Stimulated activated CD4-positive, alpha-beta T cell treated with anti-CD3 and anti-CD28 coated beads, Interleukin-12 subunit alpha, Interleukin-12 subunit beta, amount 100 ng/mL, for 48 hours (primary cell): ENCODE measurements at regions not wholly inside any gene's neighbourhood (a gene's known extent, or its start where the extent isn't known, plus 50 kb on each side); places are given as distances from the start of the nearest gene placed in this dataset.

ENCODE experiments used
- DNase-seq, 3 donors: peaks; one replicate each; pipeline ENCODE4 v3.0.0-alpha.2; 2020; ENCODE audit warnings: low read depth in 2 of 3, low spot score in 1 of 3

DNA sequence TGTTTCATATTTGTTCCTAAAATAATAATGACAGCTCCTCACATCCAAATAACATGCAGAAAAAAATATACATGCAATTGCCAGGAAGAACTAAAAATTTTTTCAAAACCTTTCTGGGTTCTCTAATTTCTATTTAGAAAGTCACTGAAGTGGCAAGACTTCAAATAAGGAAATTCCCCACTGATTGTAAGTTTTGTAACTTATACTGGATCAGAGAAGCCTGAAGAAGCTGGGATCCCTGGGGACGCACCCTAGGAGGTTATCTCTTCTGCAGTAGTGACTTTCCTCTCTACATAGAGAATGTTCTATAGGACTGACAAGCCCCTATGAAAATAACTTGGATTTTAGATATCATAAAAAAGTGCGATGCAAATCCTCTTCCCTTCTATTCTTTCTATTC, 182.6 kb downstream of the MRPL39 start:
- DNase-seq: no peak

DNA sequence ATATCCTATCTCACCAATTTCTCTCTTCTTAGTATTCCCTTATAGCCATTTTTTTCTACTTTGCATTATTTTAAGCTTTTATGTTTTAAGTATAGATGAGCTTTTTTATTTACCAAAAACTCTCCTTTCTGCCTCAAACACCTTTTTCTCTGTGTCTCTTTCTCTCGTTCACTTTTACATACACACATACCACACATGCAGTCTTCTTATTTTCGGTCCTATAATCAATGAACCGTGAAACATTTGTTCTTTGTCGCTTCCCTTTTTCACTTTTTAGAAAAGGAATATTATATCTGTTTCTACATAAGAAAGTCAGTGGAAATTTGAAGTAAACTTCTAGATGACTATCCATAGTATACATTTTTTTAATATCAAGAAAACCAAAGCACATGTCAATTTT, 183.2 kb downstream of the MRPL39 start:
- DNase-seq: no peak

DNA sequence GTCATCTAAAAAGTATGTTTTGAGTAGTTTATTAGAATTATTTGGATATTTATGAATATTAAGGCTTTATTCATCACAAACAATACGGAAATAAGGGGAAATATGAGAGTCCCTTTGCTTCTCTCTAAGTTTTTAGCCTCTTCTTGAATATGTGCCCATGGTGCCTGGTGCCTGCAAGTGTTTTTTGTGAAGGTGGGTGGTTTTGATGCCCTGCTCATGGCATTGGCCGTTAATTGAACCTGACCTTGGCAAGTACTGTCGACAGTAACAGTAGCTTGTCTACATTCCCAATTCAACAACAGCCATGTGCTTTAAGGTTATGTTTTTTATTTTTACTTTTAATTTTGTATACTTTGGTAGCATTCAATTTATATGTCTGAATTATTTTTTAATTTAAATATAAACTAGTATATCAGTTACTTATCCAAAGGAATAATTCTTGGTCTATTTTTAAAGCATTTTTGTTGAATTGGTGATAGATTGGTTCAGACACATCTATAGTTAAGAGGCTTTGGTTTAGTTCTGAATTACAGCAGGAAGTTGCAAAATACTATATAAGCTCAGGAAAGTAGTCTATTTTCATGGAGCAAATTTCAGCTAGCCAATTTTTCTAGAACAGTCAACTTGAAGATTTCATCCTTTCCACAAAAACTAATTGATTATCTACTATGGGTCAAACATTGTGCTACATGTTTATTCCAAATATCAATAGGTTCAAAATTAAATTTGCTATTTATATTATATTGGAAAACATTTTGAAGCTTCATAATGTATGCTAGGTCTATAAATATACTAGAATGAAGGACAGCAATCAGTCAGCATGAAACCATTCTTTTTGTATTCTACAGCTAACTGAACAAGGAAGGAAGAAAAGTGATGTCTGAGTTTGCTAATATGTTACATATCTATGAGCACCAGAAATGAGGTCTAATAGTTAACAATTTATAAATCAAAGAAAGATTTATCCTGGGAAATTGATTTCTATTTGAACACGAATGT, 184.4 kb downstream of the MRPL39 start:
- no peak for DNase-seq

DNA sequence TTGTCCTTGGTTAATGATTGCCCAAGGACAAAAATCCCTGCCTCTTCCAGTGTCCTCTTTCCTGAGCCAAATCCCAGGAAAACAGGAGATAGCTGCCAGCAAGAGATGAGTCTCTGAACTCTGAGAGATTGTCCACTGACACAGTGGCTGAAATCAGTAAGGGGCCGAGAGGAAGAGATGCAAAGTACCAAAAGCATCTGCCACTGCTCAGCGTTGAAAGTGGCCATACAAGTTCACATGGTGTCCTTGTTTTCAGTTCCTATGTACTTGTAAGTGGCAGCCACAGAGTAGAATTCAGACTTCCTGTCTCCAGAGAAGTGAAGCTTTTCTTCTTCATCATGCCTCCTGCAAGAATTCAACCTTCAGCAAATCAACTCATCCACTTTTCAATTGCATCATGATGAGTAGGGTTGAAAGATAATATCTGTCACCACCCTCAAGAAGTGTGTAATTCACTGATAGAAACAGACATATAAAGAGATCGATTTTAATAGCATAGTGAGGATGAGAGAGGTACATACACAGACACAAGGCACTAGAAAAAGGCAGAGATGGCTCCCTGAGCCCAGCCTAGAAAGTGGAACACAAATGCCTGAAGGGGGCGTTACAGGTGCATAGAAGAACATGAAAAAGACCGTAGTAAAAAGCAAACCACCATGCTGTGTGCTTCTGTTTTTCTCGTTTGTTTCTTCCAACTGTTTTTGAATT, 185.8 kb downstream of the MRPL39 start:
- DNase-seq: peak; percentile 49 to 73 (median 62)

DNA sequence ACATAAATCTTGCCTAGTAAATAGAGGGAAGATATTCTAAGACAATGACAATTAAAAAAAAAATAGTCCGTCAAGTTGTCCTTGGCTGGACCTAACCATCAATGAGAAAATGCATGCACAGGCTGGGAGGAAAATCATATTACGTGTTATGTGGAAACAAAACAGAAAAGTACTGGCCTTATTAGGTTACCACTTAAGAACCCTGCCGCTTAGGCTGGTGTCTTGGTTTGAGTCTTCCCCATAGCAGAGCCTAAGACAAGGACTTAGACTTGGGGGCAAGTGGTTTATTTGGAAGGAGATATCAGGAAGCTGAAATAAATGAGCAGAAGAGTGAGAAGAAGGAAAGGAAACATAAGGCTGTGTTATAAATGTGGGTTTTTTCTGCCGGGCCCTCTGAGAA, 186.4 kb downstream of the MRPL39 start:
- no peak for DNase-seq

DNA sequence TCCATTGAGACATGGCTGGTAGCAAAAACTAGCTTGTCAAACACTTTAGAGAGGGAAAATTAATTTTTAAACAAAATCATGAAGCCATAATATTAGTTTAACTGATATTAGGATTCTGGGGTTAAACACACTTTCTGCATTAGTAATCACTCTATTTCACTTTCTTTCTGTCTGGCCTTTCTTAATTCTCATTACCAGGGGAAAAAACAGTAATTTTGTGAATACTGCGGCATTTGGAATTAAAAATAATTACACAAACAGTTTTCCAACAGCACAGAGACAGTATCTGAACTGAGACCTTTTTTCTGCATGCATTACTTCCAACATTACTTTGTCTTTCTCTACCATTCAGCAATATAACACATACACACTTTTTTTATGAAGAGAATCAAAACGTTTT, 190.6 kb downstream of the MRPL39 start:
- no peak for DNase-seq

DNA sequence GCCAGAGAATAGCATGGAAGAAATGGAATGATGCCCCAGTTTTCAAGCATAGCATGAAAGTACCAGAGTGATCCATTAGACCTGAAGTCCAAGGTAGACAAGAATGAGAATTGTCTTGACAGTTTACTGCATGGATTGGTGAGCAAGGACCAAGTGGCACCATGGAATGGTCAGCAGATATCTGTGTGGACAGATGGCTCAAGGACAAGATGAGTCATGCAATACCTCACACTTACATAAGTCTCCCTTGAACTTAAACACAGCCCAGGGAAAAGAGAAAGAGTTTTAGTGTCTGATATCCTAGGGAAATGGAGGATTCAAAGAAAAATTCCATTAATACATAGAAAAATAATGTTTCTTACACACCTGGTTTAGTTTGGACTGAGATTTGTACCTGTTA, 195.2 kb downstream of the MRPL39 start:
- no peak for DNase-seq

DNA sequence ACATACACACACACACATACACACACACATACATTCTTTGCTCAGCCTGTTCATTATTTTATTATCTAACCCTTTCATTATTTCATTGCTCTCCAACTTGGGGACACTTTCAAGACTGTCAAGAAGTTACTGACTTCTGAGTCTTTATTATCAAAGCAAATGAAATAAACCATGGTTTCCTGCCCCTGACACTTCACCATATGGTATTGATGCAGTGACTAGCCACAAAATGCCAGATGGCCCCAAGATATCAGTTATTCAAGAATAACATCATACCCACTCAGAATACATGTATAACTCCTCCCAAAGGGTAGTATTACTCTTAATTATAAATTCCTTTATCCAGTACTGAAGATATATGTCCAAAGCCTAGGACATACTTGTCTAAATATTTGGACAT, 197.3 kb downstream of the MRPL39 start:
- DNase-seq: no peak

DNA sequence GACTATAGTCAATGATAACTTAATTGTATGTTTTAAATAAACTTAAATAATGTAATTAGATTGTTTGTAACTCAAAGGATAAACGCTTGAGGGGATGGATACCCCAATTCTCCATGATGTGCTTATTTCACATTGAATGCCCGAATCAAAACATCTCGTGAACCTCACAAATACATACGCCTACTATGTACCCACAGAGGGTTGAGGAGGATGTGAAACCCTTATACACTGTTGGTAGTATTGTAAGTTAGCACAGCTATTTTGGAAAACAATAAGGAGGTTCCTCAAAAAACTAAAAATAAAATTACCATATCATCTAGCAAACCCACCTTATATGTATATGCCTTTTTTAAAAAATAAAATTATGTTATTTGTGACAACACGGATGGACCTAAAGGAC, 198.6 kb downstream of the MRPL39 start:
- DNase-seq: no peak

DNA sequence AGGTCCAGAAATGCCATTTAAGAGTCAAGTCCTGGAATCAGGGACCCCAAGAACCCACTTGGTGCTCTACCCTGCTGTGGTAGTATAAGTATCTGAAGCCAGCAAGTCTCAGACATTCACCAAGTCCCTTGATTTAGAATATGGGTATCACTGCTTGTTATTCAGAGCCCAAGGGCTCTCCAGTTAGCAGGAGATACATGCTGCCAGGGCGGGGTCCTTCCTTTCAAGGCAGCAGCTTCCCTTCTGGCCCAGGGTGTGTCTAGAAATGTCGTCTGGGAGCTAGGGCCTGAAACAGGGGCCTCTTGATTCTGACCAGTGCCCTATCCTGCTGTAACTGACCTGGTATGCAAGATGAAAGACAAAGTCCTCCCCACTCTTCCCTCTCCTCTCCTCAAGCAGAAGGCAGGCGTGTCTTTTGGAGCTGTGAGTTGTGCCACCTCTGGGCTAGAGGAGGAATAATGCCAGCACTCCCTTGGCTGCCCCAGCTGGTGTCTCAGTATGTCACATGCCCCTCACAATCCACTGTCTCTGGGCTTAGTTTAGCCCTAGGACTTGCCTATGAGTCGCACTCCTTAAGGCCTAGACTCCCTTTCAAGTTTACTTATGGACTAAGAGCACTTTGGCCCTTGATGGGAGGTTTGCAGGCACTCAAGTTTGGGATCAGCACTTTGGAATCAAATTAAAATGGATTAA, 200.2 kb downstream of the MRPL39 start:
- DNase-seq: no peak

DNA sequence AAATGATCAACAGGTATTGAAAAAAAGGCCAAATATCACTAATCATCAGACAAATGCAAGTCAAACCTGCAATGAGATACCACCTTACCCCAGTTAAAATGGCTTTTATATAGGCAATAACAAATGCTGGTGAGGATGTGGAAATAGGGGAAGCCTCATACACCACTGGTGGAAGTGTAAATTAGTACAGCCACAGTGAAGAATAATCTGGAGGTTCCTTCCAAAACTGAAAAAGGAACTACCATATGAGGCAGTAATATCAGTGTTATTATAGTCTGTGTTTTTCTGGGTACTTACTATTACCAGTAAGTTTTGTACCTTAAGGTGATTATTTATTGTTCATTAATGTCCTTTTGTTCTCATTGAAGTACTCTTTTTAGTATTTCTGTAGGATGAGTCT, 201.3 kb downstream of the MRPL39 start:
- no peak for DNase-seq

DNA sequence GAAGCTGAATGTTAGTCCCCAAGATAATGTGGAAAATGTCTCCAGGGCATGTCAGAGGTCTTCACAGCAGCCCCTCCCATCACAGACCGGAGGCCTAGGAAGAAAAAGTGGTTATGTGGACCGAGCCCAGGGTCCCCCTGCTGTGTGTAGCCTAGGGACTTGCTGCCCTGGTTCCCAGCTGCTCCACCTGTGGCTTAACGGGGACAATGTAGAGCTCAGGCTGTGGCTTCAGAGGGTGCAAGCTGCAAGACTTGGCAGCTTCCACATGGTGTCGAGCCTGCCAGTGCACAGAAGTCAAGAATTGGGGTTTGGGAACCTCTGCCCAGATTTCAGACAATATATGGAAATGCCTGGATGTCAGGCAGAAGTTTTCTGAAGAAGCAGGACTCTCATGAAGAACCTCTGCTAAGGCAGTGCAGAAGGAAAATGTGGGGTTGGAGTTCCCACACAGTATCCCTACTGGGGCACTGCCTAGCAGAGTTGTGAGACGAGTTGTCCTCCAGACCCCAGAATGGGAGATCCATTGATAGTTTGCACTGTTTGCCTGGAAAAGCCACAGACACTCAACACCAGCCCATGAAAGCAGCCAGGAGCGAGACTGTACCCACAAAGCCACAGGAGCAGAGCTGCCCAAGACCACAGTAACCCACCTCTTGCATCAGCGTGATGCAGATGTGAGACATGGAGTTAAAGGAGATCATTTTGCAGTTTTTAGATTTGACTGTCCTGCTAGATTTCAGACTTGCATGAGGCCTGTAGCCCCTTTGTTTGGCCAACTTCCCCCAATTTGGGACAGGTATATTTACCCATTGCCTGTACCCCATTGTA, 204.9 kb downstream of the MRPL39 start:
- no peak for DNase-seq

DNA sequence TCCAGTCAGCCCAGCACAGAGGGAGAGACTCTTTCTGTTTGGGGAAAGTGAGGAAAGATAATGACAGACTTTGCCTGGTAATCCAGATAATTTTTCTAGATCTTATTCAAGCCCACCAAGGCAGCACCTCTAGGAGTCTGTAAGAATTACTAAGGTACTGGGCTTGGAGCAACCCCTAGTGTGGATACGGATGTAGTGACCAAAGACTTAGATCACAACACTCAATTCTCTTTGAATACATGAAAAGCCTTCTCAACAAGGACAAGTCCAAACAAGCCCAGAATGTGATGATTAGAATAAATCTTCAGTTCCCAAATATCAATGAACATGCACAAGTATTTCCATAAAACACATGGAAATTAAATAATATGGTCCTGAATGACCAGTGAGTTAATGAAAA, 206.9 kb downstream of the MRPL39 start:
- DNase-seq: no peak

DNA sequence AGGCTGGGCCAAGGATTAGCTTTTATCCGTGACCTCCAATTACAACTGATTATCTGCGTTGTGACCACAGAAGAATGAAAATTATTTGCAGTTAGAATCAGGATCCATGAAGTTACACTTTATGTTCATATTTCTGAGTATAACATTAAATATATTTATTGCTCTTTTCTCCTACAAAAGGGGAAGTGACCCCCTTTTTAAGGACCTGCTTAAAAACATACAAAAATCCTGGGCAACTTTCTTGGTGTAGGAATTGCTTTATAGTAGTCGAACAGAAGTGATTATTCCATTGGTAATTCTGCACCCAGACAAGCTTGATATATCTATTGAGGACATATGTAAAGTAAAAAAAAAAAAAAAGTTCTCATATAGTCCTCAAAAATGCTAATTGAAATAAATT, 208.7 kb downstream of the MRPL39 start:
- no peak for DNase-seq

DNA sequence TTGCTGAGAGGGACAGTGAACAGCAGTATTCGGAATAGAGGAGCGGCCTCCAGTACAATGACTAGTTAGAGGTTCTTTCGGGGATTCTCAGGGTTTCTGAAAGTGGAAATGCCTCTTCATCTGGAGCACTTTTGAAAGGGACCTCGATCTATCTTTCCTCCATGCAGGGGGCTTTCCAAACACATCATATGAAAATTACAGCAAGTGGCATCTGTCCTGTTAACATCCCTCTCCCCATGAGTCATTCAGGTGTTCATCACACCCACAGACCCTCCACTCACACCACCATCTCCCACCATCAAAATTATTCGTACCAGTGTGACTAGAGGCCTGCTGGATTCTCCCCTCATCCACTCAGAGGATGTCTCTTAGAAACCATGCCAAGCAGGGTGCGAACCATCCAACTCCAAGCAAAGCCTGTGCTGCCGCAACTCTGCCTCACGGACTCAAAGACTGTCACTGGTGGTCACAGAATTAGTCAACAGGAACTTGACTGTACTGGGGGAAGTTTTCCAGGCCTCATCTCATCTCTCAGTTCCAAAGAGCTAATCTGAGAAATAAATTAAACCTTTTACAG, 211.1 kb downstream of the MRPL39 start:
- peak; percentile 73 to 85 (median 75) for DNase-seq

DNA sequence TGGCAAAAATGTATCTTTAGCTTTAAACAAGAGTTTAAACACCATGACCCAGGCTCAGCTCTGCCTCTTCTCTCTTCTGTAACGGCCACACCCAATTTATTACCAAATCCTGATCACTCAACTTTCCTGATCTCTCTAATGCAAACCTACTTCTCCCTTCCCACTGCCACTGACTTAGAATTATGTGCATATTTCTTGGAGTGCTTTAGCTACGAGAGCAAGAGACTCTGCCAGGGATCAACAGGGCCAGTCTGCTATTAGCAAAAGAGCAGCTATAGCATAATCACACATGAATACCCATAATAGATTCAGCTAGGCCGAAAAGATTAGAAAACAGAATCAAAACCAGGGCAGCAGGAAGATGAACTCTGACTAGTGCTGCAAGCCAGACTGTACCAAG, 215.5 kb downstream of the MRPL39 start:
- no peak for DNase-seq

DNA sequence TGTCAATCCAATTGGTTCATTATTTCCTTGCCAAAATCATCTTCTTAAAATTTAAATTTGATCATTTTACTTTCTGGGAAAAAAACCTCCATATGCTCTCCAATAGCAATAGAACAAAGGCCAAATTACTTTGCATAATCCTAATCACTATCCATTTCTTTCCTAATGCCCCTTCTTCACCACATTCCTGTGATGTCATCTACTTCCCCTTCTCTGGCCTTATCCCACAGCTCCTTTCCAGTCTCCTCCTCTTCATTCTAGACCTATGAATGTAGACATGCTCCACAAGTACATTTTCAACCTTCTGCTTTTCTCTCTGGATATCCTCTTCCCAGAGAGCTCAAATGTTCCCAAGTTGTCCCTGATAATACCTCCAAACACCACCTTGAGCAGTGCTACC, 216.6 kb downstream of the MRPL39 start:
- no peak for DNase-seq

DNA sequence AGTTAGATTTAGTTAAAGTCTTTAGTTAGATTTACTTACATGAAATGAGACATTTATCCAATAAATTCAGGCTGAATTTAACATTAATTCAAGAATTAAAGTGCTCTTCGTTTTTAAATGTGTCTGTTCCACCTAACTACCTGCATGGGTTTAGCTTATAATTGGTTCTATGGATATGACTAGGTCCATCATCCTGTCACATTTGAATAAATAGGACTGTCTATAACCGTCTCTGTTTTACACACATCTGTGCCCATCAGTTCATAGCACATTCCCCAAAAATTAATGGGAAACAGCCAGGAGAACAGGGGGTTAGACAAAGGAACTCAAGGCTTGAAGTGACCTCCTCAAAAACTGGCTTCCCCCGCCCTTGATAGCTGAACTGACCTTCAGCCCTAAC, 219.6 kb downstream of the MRPL39 start:
- DNase-seq: no peak

DNA sequence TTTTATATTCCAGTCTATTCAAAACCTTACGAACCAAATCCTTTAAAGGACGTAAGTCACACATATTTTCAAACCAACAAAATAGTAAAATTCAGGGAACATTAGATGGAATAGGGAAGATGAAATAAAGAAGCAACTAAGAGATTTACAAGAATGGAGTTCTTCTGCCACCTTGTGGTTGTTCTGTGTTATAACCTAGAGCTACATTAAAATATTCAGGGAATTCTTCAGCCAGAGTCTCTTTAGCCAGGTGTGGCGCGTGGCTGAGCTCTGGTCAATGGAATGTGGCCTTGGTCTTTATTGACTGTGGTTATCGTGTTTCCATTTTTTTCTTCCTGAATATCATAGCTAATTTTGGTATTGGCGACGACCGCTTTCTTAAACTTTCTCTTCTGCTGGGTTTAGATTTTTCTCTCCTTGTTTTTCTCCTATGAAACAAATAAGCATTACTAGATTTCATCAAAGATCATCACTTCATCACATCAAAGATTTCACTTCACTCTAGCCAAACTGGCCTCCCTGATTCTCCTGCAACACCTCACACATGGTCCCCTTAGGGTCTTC, 221.3 kb downstream of the MRPL39 start:
- no peak for DNase-seq

DNA sequence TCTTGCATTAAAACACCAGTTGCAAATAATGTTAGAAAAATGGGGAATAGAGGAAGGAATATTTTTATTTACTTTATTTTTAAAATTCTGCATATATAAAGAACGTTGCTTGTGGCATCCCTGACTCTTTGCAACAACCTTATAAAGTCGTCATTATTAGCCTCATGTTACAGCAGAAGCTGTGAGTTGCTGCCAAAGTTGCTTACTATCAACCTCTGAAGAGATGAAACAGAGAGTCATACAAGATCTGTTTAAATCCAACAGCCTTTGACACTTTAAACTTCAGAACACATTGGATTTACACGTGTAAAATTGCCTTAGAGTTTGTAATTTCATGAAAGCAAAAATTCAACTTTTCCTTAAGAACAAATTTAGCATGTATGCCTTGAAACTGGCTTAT, 221.9 kb downstream of the MRPL39 start:
- no peak for DNase-seq
